ENCODE measurements at regions not wholly inside any gene's neighbourhood (a gene's known extent, or its start where the extent isn't known, plus 50 kb on each side); places are given as distances from the start of the nearest gene placed in this dataset.

DNA sequence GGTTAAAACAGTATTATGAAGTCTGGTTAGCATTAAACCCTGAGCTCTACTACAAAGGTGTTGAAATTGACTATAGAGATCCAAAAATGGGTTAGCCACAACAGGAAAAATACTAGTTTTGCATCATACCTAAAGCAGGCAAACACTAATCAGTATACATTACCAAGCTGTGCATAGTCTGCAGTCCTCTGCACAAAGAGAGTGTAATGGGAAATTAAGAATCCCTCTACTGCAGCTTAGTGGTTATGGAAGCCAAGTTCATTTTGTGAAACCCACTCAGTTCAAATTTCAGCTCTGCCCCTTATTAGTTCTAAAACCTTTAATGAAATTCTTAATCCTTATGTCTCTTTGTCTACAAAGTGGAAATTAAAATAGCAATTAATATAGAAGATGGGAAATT, 192.1 kb downstream of the MBD2 start:
- TF ChIP-seq, protein P1, sequence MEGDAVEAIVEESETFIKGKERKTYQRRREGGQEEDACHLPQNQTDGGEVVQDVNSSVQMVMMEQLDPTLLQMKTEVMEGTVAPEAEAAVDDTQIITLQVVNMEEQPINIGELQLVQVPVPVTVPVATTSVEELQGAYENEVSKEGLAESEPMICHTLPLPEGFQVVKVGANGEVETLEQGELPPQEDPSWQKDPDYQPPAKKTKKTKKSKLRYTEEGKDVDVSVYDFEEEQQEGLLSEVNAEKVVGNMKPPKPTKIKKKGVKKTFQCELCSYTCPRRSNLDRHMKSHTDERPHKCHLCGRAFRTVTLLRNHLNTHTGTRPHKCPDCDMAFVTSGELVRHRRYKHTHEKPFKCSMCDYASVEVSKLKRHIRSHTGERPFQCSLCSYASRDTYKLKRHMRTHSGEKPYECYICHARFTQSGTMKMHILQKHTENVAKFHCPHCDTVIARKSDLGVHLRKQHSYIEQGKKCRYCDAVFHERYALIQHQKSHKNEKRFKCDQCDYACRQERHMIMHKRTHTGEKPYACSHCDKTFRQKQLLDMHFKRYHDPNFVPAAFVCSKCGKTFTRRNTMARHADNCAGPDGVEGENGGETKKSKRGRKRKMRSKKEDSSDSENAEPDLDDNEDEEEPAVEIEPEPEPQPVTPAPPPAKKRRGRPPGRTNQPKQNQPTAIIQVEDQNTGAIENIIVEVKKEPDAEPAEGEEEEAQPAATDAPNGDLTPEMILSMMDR (conservative IDR thresholded peaks at IDR 0.05; ENCODE audit: low read length): no peak
- no peak for TF ChIP-seq EZH2phosphoT487 (IDR thresholded peaks at IDR 0.05; ENCODE audit: borderline replicate concordance, low read depth, low read length)
